HFFc6 (cell line): ENCODE measurements at regions not wholly inside any gene's neighbourhood (a gene's known extent, or its start where the extent isn't known, plus 50 kb on each side); places are given as distances from the start of the nearest gene placed in this dataset. TPM values are rescaled to one million over a fixed set of nuclear protein-coding genes. Genes with fewer than 3 reads are reported as not detected.

Experiments
- DNase-seq: peaks from one replicate; pipeline ENCODE4 v3.0.0-alpha.2; 2018
- H3K27ac Mint-ChIP-seq: 2 replicates; pipeline ENCODE4 v1.8.0; 2020; ENCODE audit warnings: mild to moderate bottlenecking, mixed read lengths
- H3K27me3 Mint-ChIP-seq: 2 replicates; pipeline ENCODE4 v1.8.0; 2021; ENCODE audit warnings: mild to moderate bottlenecking, moderate library complexity, mixed read lengths; ENCODE audit not compliant: insufficient read depth
- H3K36me3 Mint-ChIP-seq: 2 replicates; pipeline ENCODE4 v1.8.0; 2021; ENCODE audit warnings: low read depth, mixed read lengths
- H3K4me1 Mint-ChIP-seq: 2 replicates; pipeline ENCODE4 v1.8.0; 2020; ENCODE audit warnings: low read depth, mixed read lengths
- H3K4me3 Mint-ChIP-seq: 2 replicates; pipeline ENCODE4 v1.8.0; 2020; ENCODE audit warnings: mild to moderate bottlenecking, moderate library complexity, mixed read lengths
- H3K9me3 Mint-ChIP-seq: 2 replicates; pipeline ENCODE4 v1.8.0; 2020; ENCODE audit warnings: mild to moderate bottlenecking, mixed read lengths
- microRNA-seq: library from miRNA; unstranded; fragments of <30 nt; microRNA quantifications from one replicate; pipeline ENCODE4, GENCODE V29; 2019
- TF ChIP-seq, protein P1 (sequence below): fragments of 200-600 bp; sonication (generic); IDR thresholded peaks from 2 replicates; pipeline ENCODE4 v1.5.0; 2021; ENCODE audit warnings: antibody characterized with exemption, mild to moderate bottlenecking

GRCh38 chr6:37551002-37551401 lies 51.3 kb upstream of the CCDC167 start:
- no peak for DNase-seq
- Mint-ChIP-seq H3K36me3 (no peaks in the 10 kb centered on the region), H3K27me3 (peaks cover 10% of the 10 kb centered on the region), H3K4me1 (peaks cover 48% of the 10 kb centered on the region), H3K9me3 (no peaks in the 10 kb centered on the region), H3K4me3 (no peak overlapping the region), H3K27ac (no peak overlapping the region)
- TF ChIP-seq, protein P1, sequence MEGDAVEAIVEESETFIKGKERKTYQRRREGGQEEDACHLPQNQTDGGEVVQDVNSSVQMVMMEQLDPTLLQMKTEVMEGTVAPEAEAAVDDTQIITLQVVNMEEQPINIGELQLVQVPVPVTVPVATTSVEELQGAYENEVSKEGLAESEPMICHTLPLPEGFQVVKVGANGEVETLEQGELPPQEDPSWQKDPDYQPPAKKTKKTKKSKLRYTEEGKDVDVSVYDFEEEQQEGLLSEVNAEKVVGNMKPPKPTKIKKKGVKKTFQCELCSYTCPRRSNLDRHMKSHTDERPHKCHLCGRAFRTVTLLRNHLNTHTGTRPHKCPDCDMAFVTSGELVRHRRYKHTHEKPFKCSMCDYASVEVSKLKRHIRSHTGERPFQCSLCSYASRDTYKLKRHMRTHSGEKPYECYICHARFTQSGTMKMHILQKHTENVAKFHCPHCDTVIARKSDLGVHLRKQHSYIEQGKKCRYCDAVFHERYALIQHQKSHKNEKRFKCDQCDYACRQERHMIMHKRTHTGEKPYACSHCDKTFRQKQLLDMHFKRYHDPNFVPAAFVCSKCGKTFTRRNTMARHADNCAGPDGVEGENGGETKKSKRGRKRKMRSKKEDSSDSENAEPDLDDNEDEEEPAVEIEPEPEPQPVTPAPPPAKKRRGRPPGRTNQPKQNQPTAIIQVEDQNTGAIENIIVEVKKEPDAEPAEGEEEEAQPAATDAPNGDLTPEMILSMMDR: no peak

- TF ChIP-seq, protein P1: no peak
- Mint-ChIP-seq H3K27me3 (peaks cover 11% of the 10 kb centered on the region), H3K27ac (no peak overlapping the region), H3K9me3 (no peaks in the 10 kb centered on the region), H3K4me3 (no peak overlapping the region), H3K4me1 (peaks cover 41% of the 10 kb centered on the region), H3K36me3 (no peaks in the 10 kb centered on the region)
- DNase-seq: no peak
Observed at GRCh38 chr6:37550191-37550831, 50.6 kb upstream of the CCDC167 start.

GRCh38 chr6:37549558-37549957 lies 49.9 kb upstream of the CCDC167 start:
- Mint-ChIP-seq H3K4me1 (peaks cover 34% of the 10 kb centered on the region), H3K27ac (no peak overlapping the region), H3K27me3 (peaks cover 16% of the 10 kb centered on the region), H3K36me3 (no peaks in the 10 kb centered on the region), H3K9me3 (no peaks in the 10 kb centered on the region), H3K4me3 (no peak overlapping the region)
- no peak for DNase-seq
- TF ChIP-seq, protein P1: no peak

Small RNA genes in the stretch of these regions (microRNA-seq; reads per million reads assigned to microRNA genes)
- not detected for gene MIR4462
